GM18505 (cell line): ENCODE measurements at regions not wholly inside any gene's neighbourhood (a gene's known extent, or its start where the extent isn't known, plus 50 kb on each side); places are given as distances from the start of the nearest gene placed in this dataset.
A peak's percentile ranks its signal among the peaks of the same experiment; 100 is the strongest.

Experiments
- ATAC-seq: cut with Tn5 transposase; IDR thresholded peaks from one replicate; pipeline ENCODE4 v1.9.1; 2021; ENCODE audit not compliant: unreplicated experiment
- POLR2A ChIP-seq: IDR thresholded peaks from 4 replicates; pipeline ENCODE4 v1.6.1; 2011; ENCODE audit warnings: borderline replicate concordance; ENCODE audit not compliant: insufficient read depth, insufficient read length; ENCODE audit errors: extremely low read depth

DNA sequence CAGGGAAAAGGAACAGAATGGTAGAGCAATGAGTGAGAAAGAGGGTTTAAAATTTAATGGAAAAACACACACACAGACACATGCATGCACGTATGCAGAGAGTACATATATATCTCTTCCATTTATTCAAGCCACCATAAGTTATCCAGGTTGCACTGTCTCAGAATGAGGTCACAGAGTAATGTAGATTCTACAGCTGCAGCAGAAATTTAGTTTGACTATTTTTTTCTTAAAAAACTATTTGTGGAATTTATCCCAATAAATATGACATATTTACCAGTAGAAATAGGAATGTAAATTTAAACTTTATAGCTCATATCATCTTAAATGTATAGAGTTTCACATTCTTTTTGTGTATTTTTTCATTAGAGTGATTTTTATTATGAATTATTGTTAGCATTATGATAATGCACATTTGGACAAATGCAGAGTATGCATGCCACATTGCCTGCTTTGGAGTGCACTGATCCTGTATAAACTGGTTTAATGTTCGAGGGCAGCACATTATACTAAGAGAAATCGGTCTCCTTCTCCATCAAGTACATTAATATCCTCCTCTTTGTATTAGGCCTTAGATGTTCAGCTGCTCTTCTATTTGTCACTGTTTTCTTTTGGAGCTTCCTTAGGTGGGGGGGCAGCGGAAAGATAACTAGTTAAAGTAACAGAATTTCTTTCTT is 216.3 kb upstream of the TARS1 start:
- ATAC-seq, result no peak
- no peak for TF ChIP-seq POLR2A

DNA sequence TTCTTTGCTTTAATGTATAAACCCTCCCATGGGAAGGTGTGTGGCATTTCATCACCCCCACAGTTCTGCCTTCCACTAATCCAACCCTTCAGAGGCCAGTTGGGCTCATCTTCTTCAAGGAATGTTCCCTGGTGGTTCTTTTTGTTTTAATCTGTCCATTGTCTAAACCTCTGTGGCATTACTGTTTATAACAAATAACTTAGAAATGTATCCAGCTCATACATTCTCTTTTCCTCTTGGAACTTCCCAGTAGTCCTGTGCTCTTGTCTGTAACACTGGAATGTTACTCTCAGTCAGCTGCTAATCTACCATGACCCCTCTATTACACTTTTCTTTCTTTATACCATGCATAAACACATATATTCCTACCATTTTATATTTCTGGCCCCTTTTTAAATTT is 213.5 kb upstream of the TARS1 start:
- no peak for TF ChIP-seq POLR2A
- no peak for ATAC-seq

DNA sequence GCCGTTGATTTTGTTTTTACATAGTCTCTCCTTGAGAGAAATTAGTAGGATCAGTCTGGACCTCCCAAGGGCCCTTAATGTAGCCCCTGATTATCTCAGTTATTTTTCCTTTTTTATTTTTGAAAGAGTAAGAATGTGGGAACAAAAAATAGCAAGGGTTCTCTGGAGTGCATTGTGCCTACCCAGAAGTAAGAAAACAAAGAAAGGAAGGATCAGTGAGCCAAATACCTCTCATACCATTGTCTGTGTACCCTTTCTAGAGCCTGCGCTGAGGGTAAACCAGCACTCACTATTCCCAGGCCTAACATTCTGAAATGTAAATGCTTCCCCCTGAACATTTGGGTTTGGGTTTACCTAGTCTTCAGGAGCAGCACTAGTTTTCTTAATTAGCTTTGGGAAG is 213.0 kb upstream of the TARS1 start:
- no peak for ATAC-seq
- TF ChIP-seq POLR2A, result no peak

DNA sequence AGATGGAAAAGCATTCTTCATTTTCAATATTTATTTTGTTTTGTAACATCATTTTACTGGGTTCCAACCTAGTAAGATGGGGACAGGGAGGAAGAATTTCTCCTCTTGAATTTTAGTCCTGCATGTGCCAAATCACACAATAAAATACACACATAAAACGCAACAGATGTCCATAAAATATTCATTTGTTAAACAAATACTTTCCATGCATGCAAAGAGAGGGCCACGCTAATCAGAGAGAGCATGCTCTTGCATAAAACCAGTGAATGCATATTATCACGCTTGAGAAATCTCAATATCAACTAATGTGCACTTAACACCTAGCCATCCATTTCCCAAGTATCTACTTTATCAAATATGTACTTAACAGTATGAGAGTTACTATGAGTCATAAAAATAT is 212.6 kb upstream of the TARS1 start:
- TF ChIP-seq POLR2A, result no peak
- no peak for ATAC-seq

DNA sequence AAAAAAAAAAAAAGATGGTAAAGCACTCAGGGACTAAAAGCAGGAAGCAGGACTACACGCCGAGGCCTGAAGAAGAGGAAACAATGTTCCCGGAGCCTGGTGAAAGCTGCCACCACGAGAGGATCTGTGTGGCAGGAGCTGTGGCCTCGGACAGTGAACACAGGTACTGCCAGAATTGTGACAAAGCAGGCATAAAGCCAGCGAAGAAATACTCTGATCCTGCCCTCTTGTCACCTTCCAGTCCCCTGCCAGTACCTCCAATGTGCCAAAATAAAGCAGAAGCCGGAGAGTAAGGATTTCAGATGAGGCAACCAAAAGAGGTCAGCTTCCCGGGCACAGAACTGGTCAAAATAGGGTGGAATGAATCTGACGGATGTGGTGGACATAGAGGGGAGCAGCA is 211.5 kb upstream of the TARS1 start:
- no peak for TF ChIP-seq POLR2A
- ATAC-seq, result no peak

DNA sequence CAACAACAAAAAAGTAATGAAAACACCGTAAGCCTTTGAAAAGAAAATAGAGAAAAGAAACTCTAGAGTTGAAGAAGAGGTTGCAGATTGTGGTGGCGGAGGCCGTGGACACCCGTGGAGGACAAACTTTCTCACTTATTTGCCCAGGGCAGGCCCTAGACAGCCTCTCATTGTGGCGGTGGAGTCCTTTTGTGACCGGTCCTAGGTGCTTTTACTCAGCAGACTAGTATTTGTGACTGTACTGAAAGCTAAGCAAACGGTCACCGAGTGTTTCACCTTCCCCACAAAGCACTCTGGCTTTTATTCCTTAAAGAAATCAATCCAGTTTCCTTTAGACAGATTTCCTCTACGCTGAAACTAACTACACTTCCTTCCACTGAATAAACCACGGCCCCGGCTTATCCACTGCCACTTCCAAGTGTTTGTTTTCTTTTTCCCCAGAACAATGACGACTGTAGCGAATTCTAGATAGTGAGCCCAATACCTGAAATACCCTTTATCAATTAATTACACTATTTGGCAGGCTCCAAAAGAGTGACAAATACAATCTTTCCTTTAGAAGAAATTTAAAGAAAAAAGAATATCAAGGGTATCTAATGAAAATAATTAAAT is 210.2 kb upstream of the TARS1 start:
- ATAC-seq, result no peak
- no peak for TF ChIP-seq POLR2A

DNA sequence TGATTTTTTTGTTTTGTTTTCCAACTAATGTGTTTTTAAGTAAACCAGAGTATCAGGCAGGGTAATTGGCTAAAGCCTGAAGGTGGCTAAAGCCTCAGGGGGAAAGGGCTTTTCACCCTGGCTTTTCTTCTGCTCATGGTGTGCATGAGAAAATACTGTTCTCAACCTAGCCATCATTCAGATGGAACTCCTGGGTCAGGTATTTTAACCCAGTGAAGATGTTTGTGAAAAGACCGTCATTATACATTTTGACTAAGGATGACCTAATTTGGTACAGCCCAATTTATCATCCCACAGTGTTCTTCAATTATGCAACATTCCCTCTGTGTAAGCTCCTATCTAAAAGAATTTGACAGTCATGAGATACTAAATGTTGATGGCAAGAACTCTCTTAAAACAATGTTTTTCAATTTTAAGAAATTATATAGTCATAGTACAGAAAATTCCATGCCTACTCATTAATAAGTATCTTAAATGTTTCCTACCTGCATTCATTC is 209.5 kb upstream of the TARS1 start:
- TF ChIP-seq POLR2A, result no peak
- ATAC-seq, result no peak

DNA sequence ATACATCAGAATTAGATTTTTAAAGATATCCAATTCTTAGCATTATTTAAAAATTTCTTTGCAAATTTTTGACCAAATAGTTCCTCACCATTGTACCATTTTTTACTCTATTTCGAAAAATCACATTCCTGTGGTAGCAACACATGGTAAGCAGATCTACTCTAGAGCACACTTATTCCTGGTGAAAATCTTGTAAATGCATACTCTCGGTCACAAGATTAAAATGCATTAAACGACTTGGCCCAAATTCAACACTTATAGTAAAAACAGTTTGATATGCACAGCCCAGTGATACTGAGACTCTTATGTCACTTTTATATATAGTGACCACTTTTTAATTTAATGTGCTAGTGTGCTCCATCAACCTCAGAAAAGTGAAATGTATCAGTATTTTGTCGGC is 208.8 kb upstream of the TARS1 start:
- no peak for ATAC-seq
- no peak for TF ChIP-seq POLR2A

DNA sequence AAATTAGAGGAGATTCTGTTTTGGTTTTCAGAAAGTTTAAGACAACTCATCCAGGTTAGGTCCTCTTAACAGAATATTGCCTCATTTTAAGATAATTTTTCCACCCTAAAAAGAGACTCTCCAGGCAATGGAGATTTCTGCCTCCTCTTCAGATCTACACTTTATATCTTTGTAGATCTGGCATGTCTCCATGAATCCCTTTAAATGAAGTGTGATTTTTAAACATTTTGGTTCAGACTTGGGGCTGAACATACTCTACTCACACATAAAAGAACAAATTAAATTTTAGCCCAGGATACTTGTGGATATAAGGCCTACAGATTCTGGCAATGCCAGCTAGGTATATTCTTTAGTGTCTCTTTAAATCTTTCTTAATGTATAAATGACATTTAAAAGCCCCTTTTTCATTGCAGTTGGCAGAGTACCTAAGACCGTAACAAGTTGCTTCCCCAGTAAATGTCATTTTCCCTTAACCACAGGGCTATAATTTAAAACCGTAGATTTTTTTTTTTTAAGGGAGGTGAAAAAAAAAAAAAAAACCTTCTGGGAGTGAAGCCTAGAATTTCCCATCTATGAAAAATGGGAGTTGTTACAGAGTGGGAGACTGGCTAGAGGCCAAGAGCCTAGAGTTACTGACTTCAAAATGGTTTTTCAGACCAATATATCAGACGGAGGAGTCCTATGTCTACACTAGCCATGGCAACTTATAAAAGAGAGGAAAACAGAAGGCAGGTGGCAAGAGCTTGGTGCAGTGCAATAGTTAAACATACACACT is 207.8 kb upstream of the TARS1 start:
- ATAC-seq, result no peak
- TF ChIP-seq POLR2A, result no peak

DNA sequence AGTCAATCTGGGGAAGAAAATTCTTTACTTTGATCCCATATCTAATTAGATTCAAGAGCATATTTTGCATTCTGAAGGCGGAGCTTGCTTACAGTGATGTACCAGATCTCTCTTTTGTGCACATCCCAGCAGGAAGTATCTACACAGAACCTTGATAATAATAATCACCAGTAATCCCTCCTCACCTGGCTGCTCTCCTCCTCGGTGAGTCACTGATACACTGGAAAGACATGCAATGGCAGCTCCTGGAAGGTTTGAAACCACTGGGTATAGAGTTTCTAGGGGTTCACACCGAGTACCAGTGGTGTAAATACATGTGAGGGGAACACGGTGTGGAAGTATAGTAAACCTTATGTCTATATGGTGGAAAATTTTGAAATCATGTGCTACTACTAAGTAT is 205.5 kb upstream of the TARS1 start:
- ATAC-seq, result no peak
- no peak for TF ChIP-seq POLR2A

DNA sequence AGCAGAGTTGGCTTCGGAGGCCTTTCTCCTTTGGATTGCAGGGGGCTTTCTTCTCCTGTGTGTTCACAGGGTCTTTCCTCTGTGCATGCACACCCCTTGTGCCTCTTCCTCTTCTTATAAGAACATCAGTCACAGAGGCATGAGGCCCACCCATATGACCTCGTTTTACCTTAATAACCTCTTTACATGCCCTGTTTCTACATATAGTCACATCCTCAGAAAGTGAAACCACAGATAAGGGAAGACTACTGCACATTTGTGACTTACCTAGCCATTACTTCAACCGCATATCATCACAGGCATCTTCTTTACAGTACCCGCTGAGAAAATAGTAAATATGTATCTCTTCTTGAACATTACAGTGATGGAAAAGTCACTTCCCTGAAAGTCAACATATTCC is 204.9 kb upstream of the TARS1 start:
- ATAC-seq, result peak; percentile 77
- no peak for TF ChIP-seq POLR2A

DNA sequence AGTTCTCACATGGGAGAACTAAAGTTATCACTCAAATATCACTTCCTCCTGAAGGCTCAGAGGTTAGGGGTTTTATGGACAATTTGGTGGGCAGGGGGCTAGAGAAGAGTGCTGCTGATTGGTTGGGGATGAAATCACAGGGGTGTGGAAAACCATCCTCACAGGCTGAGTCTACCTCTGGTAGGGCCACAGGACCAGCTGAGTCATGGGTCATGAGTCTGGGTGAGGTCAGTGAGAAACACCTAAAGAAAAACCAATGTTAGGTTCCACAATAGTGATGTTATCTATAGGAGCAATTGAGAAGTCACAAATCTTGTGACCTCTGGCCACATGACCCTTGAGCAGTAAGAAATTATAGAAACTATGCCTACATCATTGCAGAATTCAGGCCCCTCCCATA is 203.3 kb upstream of the TARS1 start:
- no peak for TF ChIP-seq POLR2A
- no peak for ATAC-seq

DNA sequence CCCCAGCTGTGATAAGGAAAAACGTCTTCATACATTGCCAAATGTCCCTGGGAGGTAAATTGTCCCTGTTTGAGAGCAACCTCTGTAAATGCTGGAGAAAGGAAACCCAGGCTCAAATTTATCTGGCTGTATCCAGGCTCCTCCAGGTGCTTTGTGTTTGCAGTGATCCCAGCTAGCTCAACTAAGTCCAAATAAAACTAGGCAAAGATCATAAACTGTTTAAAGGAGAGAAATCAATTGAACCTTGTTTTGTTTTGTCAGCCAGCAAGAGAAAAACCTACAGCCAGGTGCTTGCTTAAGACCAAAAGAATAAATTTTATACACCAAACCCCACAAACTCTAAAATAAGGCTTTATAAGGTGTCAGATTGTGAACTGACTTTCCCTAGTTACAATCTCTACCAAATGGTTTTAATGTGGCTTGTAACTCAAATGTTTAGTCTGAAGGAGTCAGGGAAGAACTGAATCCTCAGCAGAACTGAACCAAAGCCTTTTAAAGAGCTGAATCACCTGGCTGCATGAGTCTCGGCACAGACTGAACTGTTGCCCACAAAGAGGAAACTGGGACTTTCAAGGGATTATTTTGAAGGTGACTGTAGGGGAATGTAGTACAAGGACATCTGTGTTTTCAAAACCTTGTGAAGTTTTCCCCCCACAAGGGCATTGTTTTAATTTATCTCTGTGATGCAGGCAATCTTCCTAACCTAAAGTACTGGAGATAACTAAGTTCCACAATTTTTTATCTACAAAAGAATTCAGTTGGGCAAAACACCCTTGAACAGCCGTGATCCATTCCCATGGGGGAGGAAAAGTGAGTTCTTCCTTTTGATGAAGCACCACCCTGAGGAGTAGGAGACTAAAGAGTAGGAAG is 201.7 kb upstream of the TARS1 start:
- no peak for TF ChIP-seq POLR2A
- no peak for ATAC-seq
